ENCODE measurements at regions not wholly inside any gene's neighbourhood (a gene's known extent, or its start where the extent isn't known, plus 50 kb on each side); places are given as distances from the start of the nearest gene placed in this dataset.

GRCh38 chr10:131422731-131423130 is 111.2 kb upstream of the TCERG1L start:
- no peak overlapping the region for H3K4me2 ChIP-seq (replicated peaks; ENCODE audit: extremely low read depth, low read length, poor library complexity, severe bottlenecking)
- no peaks in the 10 kb centered on the region for H3K9me3 ChIP-seq (replicated peaks in 1 of 2; ENCODE audit: control insufficient read depth in 1 of 2, insufficient read depth in 1 of 2, low read length in 2 of 2)
- no peak overlapping the region for H3K9ac ChIP-seq (ENCODE audit: insufficient read depth, low read length, poor library complexity, severe bottlenecking)
- Mint-ChIP-seq H3K27me3 (ENCODE audit: low read depth in 3 of 3) (peaks cover 0 to 2% (median 0%) of the 10 kb centered on the region in 3 donors), H3K36me3 (no peaks in the 10 kb centered on the region), H3K4me1 (no peaks in the 10 kb centered on the region), H3K27ac (no peak overlapping the region), H3K4me3 (no peak overlapping the region), H3K9me3 (peaks cover 0 to 6% (median 0%) of the 10 kb centered on the region in 7 donors)
- no peak overlapping the region for H3K4me3 ChIP-seq (replicated peaks in 1 of 3; ENCODE audit: low read depth in 2 of 3, low read length in 3 of 3)
- WGBS (ENCODE audit: insufficient coverage), result 95% methylated on average over 6 of the region's 10 CpGs
- intact Hi-C loops (cut with micrococcal nuclease), result no loop called here
- H2AFZ ChIP-seq (ENCODE audit: insufficient read depth, low read depth, low read length, poor library complexity, severe bottlenecking), result no peak overlapping the region
- DNase-seq, result no peak
- no peaks in the 10 kb centered on the region for H3K36me3 ChIP-seq (replicated peaks in 1 of 2; ENCODE audit: control insufficient read depth in 1 of 2, insufficient read depth in 2 of 2, low read length in 2 of 2)
- no peaks in the 10 kb centered on the region for H3K27me3 ChIP-seq (ENCODE audit: control insufficient read depth in 2 of 2, insufficient read depth in 2 of 2, low read length in 2 of 2)
- no peak for TF ChIP-seq CTCF (IDR thresholded peaks at IDR 0.05)
- H4K20me1 ChIP-seq (ENCODE audit: insufficient read depth, low read length), result no peaks in the 10 kb centered on the region
- no peak overlapping the region for H3K27ac ChIP-seq (ENCODE audit: low read depth in 1 of 2, low read length in 2 of 2)
- H3K79me2 ChIP-seq (ENCODE audit: insufficient read depth, low read length), result no peaks in the 10 kb centered on the region
- H3K4me1 ChIP-seq (ENCODE audit: control insufficient read depth in 1 of 2, insufficient read depth in 2 of 2, low read length in 2 of 2), result no peaks in the 10 kb centered on the region

GRCh38 chr10:131424053-131424452 is 112.5 kb upstream of the TCERG1L start:
- Histone ChIP-seq H3K4me1 (ENCODE audit: control insufficient read depth in 1 of 2, insufficient read depth in 2 of 2, low read length in 2 of 2) (no peaks in the 10 kb centered on the region), H3K27me3 (ENCODE audit: control insufficient read depth in 2 of 2, insufficient read depth in 2 of 2, low read length in 2 of 2) (no peaks in the 10 kb centered on the region), H3K36me3 (replicated peaks in 1 of 2; ENCODE audit: control insufficient read depth in 1 of 2, insufficient read depth in 2 of 2, low read length in 2 of 2) (no peaks in the 10 kb centered on the region), H3K9ac (ENCODE audit: insufficient read depth, low read length, poor library complexity, severe bottlenecking) (no peak overlapping the region), H3K9me3 (replicated peaks in 1 of 2; ENCODE audit: control insufficient read depth in 1 of 2, insufficient read depth in 1 of 2, low read length in 2 of 2) (no peaks in the 10 kb centered on the region), H3K27ac (ENCODE audit: low read depth in 1 of 2, low read length in 2 of 2) (no peak overlapping the region), H3K79me2 (ENCODE audit: insufficient read depth, low read length) (no peaks in the 10 kb centered on the region), H2AFZ (ENCODE audit: insufficient read depth, low read depth, low read length, poor library complexity, severe bottlenecking) (no peak overlapping the region), H4K20me1 (ENCODE audit: insufficient read depth, low read length) (no peaks in the 10 kb centered on the region), H3K4me2 (replicated peaks; ENCODE audit: extremely low read depth, low read length, poor library complexity, severe bottlenecking) (no peak overlapping the region), H3K4me3 (replicated peaks in 1 of 3; ENCODE audit: low read depth in 2 of 3, low read length in 3 of 3) (no peak overlapping the region)
- no peak for TF ChIP-seq CTCF (IDR thresholded peaks at IDR 0.05)
- no peak overlapping the region for H3K4me3 Mint-ChIP-seq
- no peak for DNase-seq
- no peak overlapping the region for H3K27ac Mint-ChIP-seq
- H3K4me1 Mint-ChIP-seq, result no peaks in the 10 kb centered on the region
- WGBS (ENCODE audit: insufficient coverage), result 73% methylated on average over 6 of the region's 6 CpGs
- H3K9me3 Mint-ChIP-seq, result peaks cover 0 to 6% (median 0%) of the 10 kb centered on the region in 7 donors
- H3K36me3 Mint-ChIP-seq, result no peaks in the 10 kb centered on the region
- intact Hi-C loops (cut with micrococcal nuclease), result no loop called here
- H3K27me3 Mint-ChIP-seq (ENCODE audit: low read depth in 3 of 3), result peaks cover 0 to 2% (median 0%) of the 10 kb centered on the region in 3 donors

Data from CD14-positive monocyte (primary cell).